Aorta (tissue), 5 donors: ENCODE measurements at regions not wholly inside any gene's neighbourhood (a gene's known extent, or its start where the extent isn't known, plus 50 kb on each side); places are given as distances from the start of the nearest gene placed in this dataset.
"Not testable (repeated sequence)": the region's sequence is repeated elsewhere in the genome, so short reads cannot be mapped to it uniquely, and the experiment has no call there.

ENCODE experiments used
- ATAC-seq: fragments of 200-7000 bp; cut with Tn5 transposase; one replicate; pipeline ENCODE4 v1.9.1; 2022; ENCODE audit warnings: moderate library complexity; ENCODE audit not compliant: low FRiP score
- DNase-seq, 2 donors: peaks; one replicate each; pipeline ENCODE4 v3.0.0-alpha.2; 2020
- H3K27ac ChIP-seq, 2 donors: one replicate each; pipeline ENCODE4 v1.5.1; 2013; ENCODE audit warnings: low read length in 2 of 2, mild to moderate bottlenecking in 2 of 2, moderate library complexity in 2 of 2, control low read depth in 1 of 2, inconsistent platforms in 1 of 2, low read depth in 1 of 2
- H3K27me3 ChIP-seq, 2 donors: one replicate each; pipeline ENCODE4 v1.6.1; 2013; ENCODE audit warnings: control low read depth in 1 of 2, low read length in 1 of 2, mild to moderate bottlenecking in 1 of 2, moderate library complexity in 1 of 2; ENCODE audit not compliant: insufficient read depth in 2 of 2, control insufficient read depth in 1 of 2
- H3K36me3 ChIP-seq, 2 donors: one replicate each; pipeline ENCODE4 v1.6.1; 2013; ENCODE audit warnings: control low read depth in 1 of 2, low read length in 1 of 2, mild to moderate bottlenecking in 1 of 2; ENCODE audit not compliant: insufficient read depth in 2 of 2, control insufficient read depth in 1 of 2
- H3K4me1 ChIP-seq, 2 donors: one replicate each; pipeline ENCODE4 v1.6.1; 2013; ENCODE audit warnings: low read length in 2 of 2, control low read depth in 1 of 2, mild to moderate bottlenecking in 1 of 2, moderate library complexity in 1 of 2; ENCODE audit not compliant: insufficient read depth in 2 of 2, control insufficient read depth in 1 of 2
- H3K4me3 ChIP-seq, 2 donors: one replicate each; pipeline ENCODE4 v1.5.1; 2013; ENCODE audit warnings: low read length in 2 of 2, control low read depth in 1 of 2, mild to moderate bottlenecking in 1 of 2
- H3K9me3 ChIP-seq: one replicate; pipeline ENCODE4 v1.6.1; 2013; ENCODE audit warnings: mild to moderate bottlenecking, low read length; ENCODE audit not compliant: control insufficient read depth
- WGBS, 2 donors: extraction: QIAGEN DNeasy Blood & Tissue Kit; methylation state at CpG; one replicate each; pipeline ENCODE4 v1.1.7; 2013; 5-methylcytosine and 5-hydroxymethylcytosine counted together
- intact Hi-C, 2 donors: fragments of 100-400 bp; cut with DNase I; formaldehyde crosslinking; loops; one replicate each; pipeline versions ENCODE4 v1.14.2 to v1.15.0; 2022
- donor health status: healthy with polysubstance abuse.
- donor health status: Bipolar disorder and iron deficiency.
- donor health status: DM: no; HTN: no; CAD: no.
- donor health status: DM: no; HTN: no; CAD: no.
- donor health status: DM: yes; HTN: yes; CAD: no.

DNA sequence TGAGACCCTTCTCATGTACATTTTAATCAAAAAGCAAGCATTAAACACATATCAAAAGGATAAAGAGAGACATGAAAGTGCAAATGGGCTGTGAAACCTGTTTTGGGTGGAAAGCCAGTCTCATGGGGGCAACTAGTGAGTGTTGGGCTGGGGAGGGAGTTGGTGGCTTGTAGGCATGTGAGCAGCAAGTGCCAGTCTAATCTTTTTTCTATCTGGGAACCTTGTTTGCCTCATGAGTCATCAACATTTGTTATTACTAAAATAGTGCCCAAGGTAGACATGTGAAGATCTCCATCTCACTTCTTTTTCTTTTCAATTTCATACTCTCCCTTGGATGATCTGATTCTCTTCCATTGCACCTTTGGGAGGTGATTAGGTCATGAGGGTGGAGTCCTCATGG lies 613.9 kb upstream of the GYPC start:
- no peak overlapping the region for H3K27ac ChIP-seq
- H3K36me3 ChIP-seq, result no peaks in the 10 kb centered on the region
- intact Hi-C loops, result no loop called here
- H3K9me3 ChIP-seq, result no peaks in the 10 kb centered on the region
- ATAC-seq (no peak), DNase-seq (no peak)
- no peaks in the 10 kb centered on the region for H3K4me1 ChIP-seq
- H3K27me3 ChIP-seq, result no peaks in the 10 kb centered on the region
- no peak overlapping the region for H3K4me3 ChIP-seq

DNA sequence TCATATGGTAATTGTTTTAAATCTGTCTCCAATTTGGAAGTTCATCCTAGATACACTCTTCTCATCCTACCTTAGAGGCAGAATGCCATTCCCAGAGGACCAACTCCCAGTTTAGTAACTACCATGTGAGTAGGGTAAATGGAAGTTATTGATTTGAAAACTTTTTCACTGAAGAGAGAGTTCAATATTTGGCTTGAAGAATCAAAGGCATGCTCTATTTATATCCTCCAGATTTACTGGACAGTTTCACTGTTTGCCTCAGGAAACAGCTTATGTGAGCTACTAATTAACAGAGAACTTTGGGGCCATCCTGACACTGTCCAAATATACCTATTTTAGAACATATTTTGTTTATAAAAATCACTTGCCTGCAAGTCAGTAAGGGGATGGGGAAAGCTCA lies 607.2 kb upstream of the GYPC start:
- Histone ChIP-seq H3K9me3 (no peaks in the 10 kb centered on the region), H3K36me3 (no peaks in the 10 kb centered on the region), H3K27ac (no peak overlapping the region), H3K4me3 (no peak overlapping the region), H3K27me3 (no peaks in the 10 kb centered on the region), H3K4me1 (no peaks in the 10 kb centered on the region)
- intact Hi-C loops, result no loop called here
- ATAC-seq, result no peak
- DNase-seq, result no peak

DNA sequence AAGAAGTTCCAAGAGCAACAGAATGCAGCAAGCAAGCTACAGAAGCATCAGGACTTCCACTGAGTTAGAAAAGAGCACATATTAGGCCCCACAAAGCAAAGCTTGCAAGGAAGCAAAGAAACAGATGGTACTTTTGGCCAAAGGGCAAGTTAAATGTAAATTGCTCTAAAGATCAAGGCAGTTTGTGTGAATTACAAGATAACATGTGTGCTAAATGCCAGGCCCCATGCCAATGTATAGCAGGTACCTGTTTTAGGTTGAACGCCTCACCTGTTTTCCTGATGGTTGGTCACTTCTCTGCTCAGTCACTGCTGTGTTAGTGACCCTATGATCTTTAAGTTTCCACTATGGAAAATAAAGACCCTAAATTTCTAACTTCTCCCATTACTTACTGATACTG lies 606.5 kb upstream of the GYPC start:
- Histone ChIP-seq H3K36me3 (no peaks in the 10 kb centered on the region), H3K27me3 (no peaks in the 10 kb centered on the region), H3K4me1 (no peaks in the 10 kb centered on the region), H3K9me3 (no peaks in the 10 kb centered on the region), H3K27ac (no peak overlapping the region), H3K4me3 (no peak overlapping the region)
- intact Hi-C loops, result no loop called here
- 90 to 91% methylated on average over 1 of the region's 1 CpG for WGBS, 2 donors
- DNase-seq (no peak), ATAC-seq (no peak)

DNA sequence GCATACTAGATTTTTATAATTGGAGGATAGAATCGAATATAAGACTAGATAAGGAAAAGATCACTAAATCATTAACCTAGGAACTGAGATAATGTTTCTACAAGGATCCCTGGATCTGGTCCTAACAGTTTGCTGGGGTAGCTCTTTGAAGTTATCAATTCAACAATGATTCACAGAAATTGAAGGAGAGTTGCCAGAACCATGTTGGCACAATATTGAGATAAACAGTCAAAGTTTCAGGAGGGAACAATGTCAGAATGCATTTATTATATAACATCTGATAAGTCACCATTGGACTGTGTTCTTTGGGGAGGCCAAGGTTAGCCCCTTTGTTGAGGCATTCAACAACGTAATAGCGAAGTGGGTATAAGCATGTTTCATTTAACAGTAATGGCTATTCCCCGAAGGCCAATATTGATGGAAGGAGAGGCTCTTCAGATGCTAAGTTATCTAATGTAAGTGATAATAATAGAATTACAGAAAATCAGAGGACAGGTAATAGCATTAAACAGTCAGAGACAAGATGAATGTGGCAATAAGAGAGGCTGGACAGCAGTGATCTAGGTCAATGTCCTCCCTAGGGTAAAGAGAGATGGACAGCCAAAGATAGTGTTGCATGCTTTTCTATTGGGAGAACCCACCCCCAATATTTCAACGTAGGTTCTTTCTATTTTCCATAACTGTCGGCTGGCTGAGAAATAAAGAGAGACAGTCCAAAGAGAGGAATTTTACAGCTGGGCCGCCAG lies 604.8 kb upstream of the GYPC start:
- H3K36me3 ChIP-seq, result no peaks in the 10 kb centered on the region
- H3K27ac ChIP-seq, result no peak overlapping the region
- H3K4me1 ChIP-seq, result no peaks in the 10 kb centered on the region
- intact Hi-C loops, result no loop called here
- WGBS, 2 donors, result 85 to 87% methylated on average over 7 of the region's 7 CpGs
- DNase-seq (no peak), ATAC-seq (no peak)
- H3K27me3 ChIP-seq, result no peaks in the 10 kb centered on the region
- H3K4me3 ChIP-seq, result no peak overlapping the region
- H3K9me3 ChIP-seq, result no peaks in the 10 kb centered on the region

DNA sequence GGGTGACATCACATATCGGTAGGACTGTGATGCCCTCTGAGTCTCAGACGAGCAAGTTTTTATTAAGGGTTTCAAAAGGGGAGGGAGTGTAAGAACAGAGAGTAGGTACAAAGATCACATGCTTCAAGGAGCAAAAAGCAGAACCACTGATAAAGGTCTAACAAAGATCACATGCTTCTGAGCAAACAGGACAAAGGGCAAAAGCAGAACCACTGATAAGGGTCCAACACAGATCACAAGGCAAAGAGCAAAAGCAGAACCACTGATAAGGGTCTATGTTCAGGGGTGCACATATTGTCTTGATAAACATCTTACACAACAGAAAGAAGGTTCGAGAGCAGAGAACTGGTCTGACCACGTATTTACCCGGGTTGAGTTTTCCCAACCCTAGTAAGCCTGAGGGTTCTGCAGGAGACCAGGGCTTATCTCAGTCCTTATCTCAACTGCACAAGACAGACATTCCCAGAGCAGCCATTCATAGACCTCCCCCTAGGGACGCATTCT lies 604.2 kb upstream of the GYPC start:
- H3K27ac ChIP-seq, H3K4me3 ChIP-seq, H3K27me3 ChIP-seq, H3K4me1 ChIP-seq, intact Hi-C loops, H3K36me3 ChIP-seq, ATAC-seq, DNase-seq, H3K9me3 ChIP-seq: not testable (repeated sequence)
- 38 to 50% methylated on average over 6 of the region's 6 CpGs for WGBS, 2 donors

DNA sequence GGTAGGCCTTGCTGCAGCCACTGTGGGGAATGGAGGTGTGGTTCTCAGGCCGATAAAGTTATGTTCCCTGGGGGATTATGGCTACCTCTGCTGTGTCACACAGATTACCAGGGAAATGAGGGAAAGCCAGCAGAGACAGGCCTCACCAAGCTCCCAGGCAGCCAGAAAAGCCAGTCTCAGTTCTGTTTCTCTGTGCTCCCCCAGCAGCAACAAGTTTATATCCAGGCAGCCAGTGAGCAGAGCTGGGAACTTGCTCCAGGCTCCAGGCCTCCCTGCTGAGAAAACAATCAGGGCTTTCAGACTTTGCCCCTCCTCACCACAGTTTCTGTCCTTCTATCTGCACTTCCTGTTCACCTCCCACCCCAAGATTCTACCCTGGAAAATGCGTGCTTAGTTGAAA lies 596.6 kb upstream of the GYPC start:
- DNase-seq, result no peak
- ATAC-seq, result no peak
- H3K9me3 ChIP-seq, result peaks cover 7% of the 10 kb centered on the region
- 31 to 38% methylated on average over 2 of the region's 2 CpGs for WGBS, 2 donors
- no peaks in the 10 kb centered on the region for H3K27me3 ChIP-seq
- H3K27ac ChIP-seq, result no peak overlapping the region
- intact Hi-C loops, result no loop called here
- H3K4me1 ChIP-seq, result no peaks in the 10 kb centered on the region
- no peaks in the 10 kb centered on the region for H3K36me3 ChIP-seq
- no peak overlapping the region for H3K4me3 ChIP-seq

DNA sequence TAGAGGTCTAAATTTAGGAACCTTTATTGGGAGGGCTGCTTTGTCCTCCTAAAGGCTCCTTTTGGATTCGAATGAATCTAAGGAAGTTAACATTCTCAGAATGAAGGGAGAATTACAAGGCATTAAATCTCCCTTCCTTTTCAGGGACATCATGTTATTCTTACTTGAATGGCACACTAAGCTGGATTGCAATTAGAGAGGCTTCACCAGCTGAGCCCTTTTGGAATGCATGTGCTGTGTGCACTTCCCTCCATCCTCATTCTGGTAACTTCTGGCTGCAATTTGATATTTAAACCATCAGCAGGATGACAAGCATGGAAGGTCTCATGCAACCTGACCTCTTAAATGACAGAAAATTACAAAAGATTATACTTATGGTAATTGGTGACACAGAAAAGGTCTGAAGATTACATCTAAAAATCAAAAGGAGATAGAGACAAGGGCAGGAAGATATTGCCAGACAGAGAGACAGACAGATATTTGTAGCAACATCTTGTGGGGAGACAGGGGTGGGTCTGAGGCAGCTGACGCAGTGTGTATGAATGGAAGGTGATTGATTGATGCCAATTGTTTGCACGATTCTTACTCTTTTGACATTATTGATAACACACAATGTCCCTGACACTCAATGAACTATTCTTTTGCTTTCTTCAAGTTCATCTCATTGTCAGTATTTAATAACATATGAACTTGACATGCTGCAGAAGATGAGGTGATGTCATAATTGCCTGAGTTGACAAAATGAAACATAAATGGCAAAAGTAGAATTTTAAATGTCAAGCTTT lies 570.8 kb upstream of the GYPC start:
- Histone ChIP-seq H3K36me3 (no peaks in the 10 kb centered on the region), H3K9me3 (no peaks in the 10 kb centered on the region), H3K4me3 (no peak overlapping the region), H3K27ac (no peak overlapping the region), H3K4me1 (no peaks in the 10 kb centered on the region), H3K27me3 (no peaks in the 10 kb centered on the region)
- ATAC-seq (no peak), DNase-seq (no peak)
- intact Hi-C loops, result no loop called here
- 60 to 62% methylated on average over 3 of the region's 3 CpGs for WGBS, 2 donors

DNA sequence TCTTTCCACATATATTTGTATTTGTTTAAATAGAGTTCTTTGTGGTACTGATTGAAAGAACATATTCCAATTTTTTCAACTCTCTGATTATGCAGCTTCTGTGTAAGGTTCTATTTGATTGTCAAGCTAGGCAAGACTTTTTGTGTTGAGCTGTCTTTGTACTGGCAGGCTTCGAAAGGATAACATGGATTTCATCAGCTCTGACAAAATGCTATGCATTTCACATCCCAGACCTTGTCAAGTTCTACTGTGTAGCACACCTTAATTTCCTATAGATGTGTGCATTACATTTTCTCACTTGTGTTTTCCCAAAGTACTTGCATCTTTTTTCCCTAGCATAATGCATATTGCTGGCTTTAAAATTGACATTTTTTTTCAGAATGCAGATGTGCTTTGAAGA lies 555.0 kb upstream of the GYPC start:
- H3K9me3 ChIP-seq, result no peaks in the 10 kb centered on the region
- DNase-seq, result no peak
- H3K27ac ChIP-seq, result no peak overlapping the region
- no peak for ATAC-seq
- no peaks in the 10 kb centered on the region for H3K4me1 ChIP-seq
- H3K27me3 ChIP-seq, result no peaks in the 10 kb centered on the region
- H3K36me3 ChIP-seq, result no peaks in the 10 kb centered on the region
- no peak overlapping the region for H3K4me3 ChIP-seq
- 73 to 84% methylated on average over 1 of the region's 1 CpG for WGBS, 2 donors
- intact Hi-C loops, result no loop called here

DNA sequence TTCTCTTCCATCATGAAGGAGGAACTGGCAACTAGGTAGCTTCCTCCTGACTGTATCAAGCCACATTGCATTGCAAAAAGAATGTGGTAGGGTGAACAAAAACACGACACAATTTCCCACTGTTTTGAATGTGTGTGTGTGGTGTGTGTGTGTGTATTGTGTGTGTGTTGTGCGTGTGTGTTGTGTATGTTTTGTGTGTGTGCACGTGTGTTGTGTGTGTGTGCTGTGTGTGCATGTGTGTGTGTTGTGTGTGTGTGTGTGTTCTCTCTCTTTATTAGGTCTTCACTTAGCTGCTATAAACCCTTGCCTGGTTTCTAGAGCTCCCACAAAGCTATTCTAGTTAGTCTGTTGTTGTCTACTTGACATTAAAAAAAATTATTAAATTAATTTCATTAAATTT lies 550.0 kb upstream of the GYPC start:
- no peaks in the 10 kb centered on the region for H3K4me1 ChIP-seq
- H3K9me3 ChIP-seq, result no peaks in the 10 kb centered on the region
- intact Hi-C loops, result no loop called here
- H3K36me3 ChIP-seq, result no peaks in the 10 kb centered on the region
- H3K27ac ChIP-seq, result no peak overlapping the region
- no peak overlapping the region for H3K4me3 ChIP-seq
- no peaks in the 10 kb centered on the region for H3K27me3 ChIP-seq
- ATAC-seq (no peak), DNase-seq (no peak)
- 80 to 86% methylated on average over 3 of the region's 3 CpGs for WGBS, 2 donors
